H9 (cell line): ENCODE measurements at regions not wholly inside any gene's neighbourhood (a gene's known extent, or its start where the extent isn't known, plus 50 kb on each side); places are given as distances from the start of the nearest gene placed in this dataset.

ENCODE experiments used
- DNase-seq: peaks from one replicate; pipeline ENCODE4 v3.0.0-alpha.2; 2017
- H2AFZ ChIP-seq: one replicate; pipeline ENCODE4 v1.6.1; 2013; ENCODE audit warnings: mild to moderate bottlenecking, low read length, control low read depth, moderate library complexity
- H2AK5ac ChIP-seq: 2 replicates; pipeline ENCODE4 v1.6.1; 2013; ENCODE audit warnings: low read length, control low read depth, mixed read lengths; ENCODE audit not compliant: insufficient read length
- H2BK120ac ChIP-seq: one replicate; pipeline ENCODE4 v1.6.1; 2013; ENCODE audit warnings: low read depth, mild to moderate bottlenecking, low read length, control low read depth, inconsistent platforms; ENCODE audit not compliant: poor library complexity, severe bottlenecking
- H2BK12ac ChIP-seq: 2 replicates; pipeline ENCODE4 v1.6.1; 2013; ENCODE audit warnings: low read length, control low read depth, mixed read lengths, low read depth; ENCODE audit not compliant: insufficient read length
- H2BK15ac ChIP-seq: 2 replicates; pipeline ENCODE4 v1.6.1; 2013; ENCODE audit warnings: low read depth, low read length, control low read depth
- H2BK20ac ChIP-seq: one replicate; pipeline ENCODE4 v1.6.1; 2013; ENCODE audit warnings: low read depth, mild to moderate bottlenecking, low read length, control low read depth, inconsistent platforms; ENCODE audit not compliant: poor library complexity, severe bottlenecking
- H2BK5ac ChIP-seq: 2 replicates; pipeline ENCODE4 v1.6.1; 2013; ENCODE audit warnings: low read length, control low read depth, mixed read lengths; ENCODE audit not compliant: insufficient read length
- H3K14ac ChIP-seq: 2 replicates; pipeline ENCODE4 v1.6.1; 2013; ENCODE audit warnings: low read length, control low read depth; ENCODE audit not compliant: insufficient read depth
- H3K18ac ChIP-seq: 2 replicates; pipeline ENCODE4 v1.6.1; 2013; ENCODE audit warnings: low read depth, mild to moderate bottlenecking, mixed read lengths, low read length, control low read depth; ENCODE audit not compliant: insufficient read length
- H3K23ac ChIP-seq: 2 replicates; pipeline ENCODE4 v1.6.1; 2013; ENCODE audit warnings: low read length, control low read depth, mixed read lengths, low read depth; ENCODE audit not compliant: insufficient read length
- H3K23me2 ChIP-seq: 2 replicates; pipeline ENCODE4 v1.6.1; 2013; ENCODE audit warnings: low read depth, mild to moderate bottlenecking, mixed read lengths, low read length, control low read depth; ENCODE audit not compliant: insufficient read length, poor library complexity, severe bottlenecking
- H3K27ac ChIP-seq: 2 replicates; pipeline ENCODE4 v1.5.1; 2013; ENCODE audit warnings: low read length, control low read depth, mixed read lengths, low read depth; ENCODE audit not compliant: insufficient read length
- H3K27me3 ChIP-seq: 2 replicates; pipeline ENCODE4 v1.6.1; 2013; ENCODE audit warnings: low read length, control low read depth, inconsistent platforms; ENCODE audit not compliant: insufficient read depth
- H3K4ac ChIP-seq: 2 replicates; pipeline ENCODE4 v1.6.1; 2013; ENCODE audit warnings: low read depth, mild to moderate bottlenecking, control low read depth, inconsistent platforms, low read length, moderate library complexity
- H3K4me1 ChIP-seq: 2 replicates; pipeline ENCODE4 v1.6.1; 2013; ENCODE audit warnings: low read length, control low read depth, inconsistent platforms; ENCODE audit not compliant: insufficient read depth
- H3K4me2 ChIP-seq: 2 replicates; pipeline ENCODE4 v1.6.1; 2013; ENCODE audit warnings: low read length, control low read depth, mixed read lengths; ENCODE audit not compliant: insufficient read length, insufficient read depth
- H3K56ac ChIP-seq: 2 replicates; pipeline ENCODE4 v1.6.1; 2013; ENCODE audit warnings: low read depth, mild to moderate bottlenecking, mixed read lengths, low read length, control low read depth; ENCODE audit not compliant: insufficient read length
- H3K79me1 ChIP-seq: 2 replicates; pipeline ENCODE4 v1.6.1; 2013; ENCODE audit warnings: low read depth, mild to moderate bottlenecking, moderate library complexity, low read length, control low read depth, inconsistent platforms; ENCODE audit not compliant: insufficient read depth, poor library complexity, severe bottlenecking
- H3K79me2 ChIP-seq: 2 replicates; pipeline ENCODE4 v1.6.1; 2013; ENCODE audit warnings: low read length, control low read depth, inconsistent platforms; ENCODE audit not compliant: insufficient read depth
- H3K9ac ChIP-seq: 2 replicates; pipeline ENCODE4 v1.6.1; 2013; ENCODE audit warnings: low read length, control low read depth, mixed read lengths; ENCODE audit not compliant: insufficient read length; ENCODE audit errors: extremely low read depth
- H3K9me3 ChIP-seq: one replicate; pipeline ENCODE4 v1.6.1; 2013; ENCODE audit warnings: low read depth, low read length, inconsistent platforms; ENCODE audit not compliant: control insufficient read depth
- H3T11ph ChIP-seq: one replicate; pipeline ENCODE4 v1.6.1; 2013; ENCODE audit warnings: mild to moderate bottlenecking, low read length, control low read depth, inconsistent platforms
- H4K20me1 ChIP-seq: one replicate; pipeline ENCODE4 v1.6.1; 2013; ENCODE audit not compliant: control insufficient read depth, insufficient read length, insufficient read depth
- H4K5ac ChIP-seq: 2 replicates; pipeline ENCODE4 v1.6.1; 2013; ENCODE audit warnings: low read depth, mild to moderate bottlenecking, mixed read lengths, low read length, control low read depth; ENCODE audit not compliant: insufficient read length
- H4K8ac ChIP-seq: replicated peaks from 2 replicates; pipeline ENCODE4 v1.6.1; 2013; ENCODE audit warnings: low read length, control low read depth, mixed read lengths, low read depth; ENCODE audit not compliant: insufficient read length
- H4K91ac ChIP-seq: 2 replicates; pipeline ENCODE4 v1.6.1; 2013; ENCODE audit warnings: low read depth, mild to moderate bottlenecking, moderate library complexity, mixed read lengths, low read length, control low read depth; ENCODE audit not compliant: insufficient read length
- H3K27ac Mint-ChIP-seq, 3 experiments: 2 replicates in 2 of 3; 3 replicates in 1 of 3; pipeline ENCODE4 v1.8.0; 2020 to 2021; ENCODE audit warnings: mixed read lengths in 3 of 3, mild to moderate bottlenecking in 1 of 3, moderate library complexity in 1 of 3
- H3K27me3 Mint-ChIP-seq: 2 replicates; pipeline ENCODE4 v1.8.0; 2021; ENCODE audit warnings: low read depth, mild to moderate bottlenecking, moderate library complexity, mixed read lengths
- H3K36me3 Mint-ChIP-seq, 3 experiments: 2 replicates in 2 of 3; 3 replicates in 1 of 3; pipeline ENCODE4 v1.8.0; 2020 to 2021; ENCODE audit warnings: low read depth in 3 of 3, mixed read lengths in 3 of 3; ENCODE audit not compliant: insufficient read depth in 1 of 3
- H3K4me1 Mint-ChIP-seq, 2 experiments: 2 replicates each; pipeline ENCODE4 v1.8.0; 2020; ENCODE audit warnings: mixed read lengths in 2 of 2
- H3K4me3 Mint-ChIP-seq, 2 experiments: 2 replicates in 1 of 2; 3 replicates in 1 of 2; pipeline ENCODE4 v1.8.0; 2020 to 2021; ENCODE audit warnings: mild to moderate bottlenecking in 2 of 2, mixed read lengths in 2 of 2, moderate library complexity in 1 of 2
- H3K9me3 Mint-ChIP-seq, 2 experiments: 2 replicates in 1 of 2; 3 replicates in 1 of 2; pipeline ENCODE4 v1.8.0; 2020; ENCODE audit warnings: mild to moderate bottlenecking in 2 of 2, mixed read lengths in 2 of 2, moderate library complexity in 1 of 2
- TF ChIP-seq, protein P1 (sequence below): fragments of 200-600 bp; sonication (generic); conservative IDR thresholded peaks from 3 replicates; pipeline ENCODE4 v1.8.0; 2021; ENCODE audit warnings: antibody characterized with exemption, mild to moderate bottlenecking

- no peak overlapping the region for H2BK120ac ChIP-seq
Observed at GRCh38 chr1:214899908-214900460, 182.6 kb upstream of the KCNK2 start.

More at GRCh38 chr1:214899908-214900460, 182.6 kb upstream of the KCNK2 start:
- Histone ChIP-seq H3K27me3 (no peaks in the 10 kb centered on the region), H2BK15ac (no peak overlapping the region), H3K18ac (no peak overlapping the region), H2BK20ac (no peak overlapping the region), H2BK5ac (no peak overlapping the region), H3K79me1 (no peaks in the 10 kb centered on the region), H4K20me1 (no peaks in the 10 kb centered on the region), H3K9me3 (no peaks in the 10 kb centered on the region), H4K8ac (no peak overlapping the region), H2BK12ac (no peak overlapping the region), H3K27ac (no peak overlapping the region), H3K4ac (no peak overlapping the region), H4K91ac (no peak overlapping the region), H2AFZ (no peak overlapping the region), H3K14ac (no peak overlapping the region), H3K79me2 (no peaks in the 10 kb centered on the region), H3K4me2 (no peak overlapping the region), H3T11ph (no peak overlapping the region), H3K56ac (no peak overlapping the region), H3K23ac (no peak overlapping the region), H4K5ac (no peak overlapping the region), H2AK5ac (no peak overlapping the region), H3K4me1 (no peaks in the 10 kb centered on the region), H3K23me2 (no peaks in the 10 kb centered on the region), H3K9ac (no peak overlapping the region)
- H3K4me3 Mint-ChIP-seq = no peak overlapping the region
- peaks cover 2 to 7% of the 10 kb centered on the region in 2 experiments; a peak in 2 of 4 replicates for H3K4me1 Mint-ChIP-seq
- H3K9me3 Mint-ChIP-seq = no peaks in the 10 kb centered on the region
- DNase-seq = no peak
- H3K27me3 Mint-ChIP-seq = no peaks in the 10 kb centered on the region
- TF ChIP-seq, protein P1, sequence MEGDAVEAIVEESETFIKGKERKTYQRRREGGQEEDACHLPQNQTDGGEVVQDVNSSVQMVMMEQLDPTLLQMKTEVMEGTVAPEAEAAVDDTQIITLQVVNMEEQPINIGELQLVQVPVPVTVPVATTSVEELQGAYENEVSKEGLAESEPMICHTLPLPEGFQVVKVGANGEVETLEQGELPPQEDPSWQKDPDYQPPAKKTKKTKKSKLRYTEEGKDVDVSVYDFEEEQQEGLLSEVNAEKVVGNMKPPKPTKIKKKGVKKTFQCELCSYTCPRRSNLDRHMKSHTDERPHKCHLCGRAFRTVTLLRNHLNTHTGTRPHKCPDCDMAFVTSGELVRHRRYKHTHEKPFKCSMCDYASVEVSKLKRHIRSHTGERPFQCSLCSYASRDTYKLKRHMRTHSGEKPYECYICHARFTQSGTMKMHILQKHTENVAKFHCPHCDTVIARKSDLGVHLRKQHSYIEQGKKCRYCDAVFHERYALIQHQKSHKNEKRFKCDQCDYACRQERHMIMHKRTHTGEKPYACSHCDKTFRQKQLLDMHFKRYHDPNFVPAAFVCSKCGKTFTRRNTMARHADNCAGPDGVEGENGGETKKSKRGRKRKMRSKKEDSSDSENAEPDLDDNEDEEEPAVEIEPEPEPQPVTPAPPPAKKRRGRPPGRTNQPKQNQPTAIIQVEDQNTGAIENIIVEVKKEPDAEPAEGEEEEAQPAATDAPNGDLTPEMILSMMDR = no peak
- H3K36me3 Mint-ChIP-seq = no peaks in the 10 kb centered on the region
- no peak overlapping the region for H3K27ac Mint-ChIP-seq
